Endothelial cell of umbilical vein (primary cell): ENCODE measurements at regions not wholly inside any gene's neighbourhood (a gene's known extent, or its start where the extent isn't known, plus 50 kb on each side); places are given as distances from the start of the nearest gene placed in this dataset.

Experiments
- BruUV-seq: library from RNA; stranded (reverse); fragments of 400-500 nt; replicated peaks from 2 replicates; lab custom pipeline; 2021; lab: Mats Ljungman, UMichigan
- CTCF ChIA-PET: fragments of 300-600, 350-600 bp; sonication (Branson Sonifier 250); formaldehyde crosslinking; loops from one replicate; lab custom pipeline; 2021; ENCODE audit warnings: antibody characterized with exemption, inconsistent platforms; lab: Charles Lee
- POLR2A ChIA-PET: fragments of 300-600, 350-600 bp; sonication (Branson Sonifier 250); formaldehyde crosslinking; loops from one replicate; lab custom pipeline; 2021; ENCODE audit warnings: antibody characterized with exemption, inconsistent platforms; lab: Charles Lee
- DNase-seq: peaks from one replicate; pipeline ENCODE4 v3.0.0-alpha.2; 2011; ENCODE audit warnings: low read depth, low spot score
- FAIRE-seq: peaks from 2 replicates; lab custom pipeline; 2011; peaks lifted over from hg19 to GRCh38; lab: Jason Lieb, UNC
- H2AFZ ChIP-seq: 2 replicates; pipeline ENCODE4 v1.6.0; 2012; ENCODE audit warnings: low read depth, low read length, control low read depth, inconsistent platforms
- H3K27ac ChIP-seq: 2 replicates; pipeline ENCODE4 v1.5.1; 2011; ENCODE audit warnings: low read depth, mild to moderate bottlenecking, control low read depth, low read length, moderate library complexity; ENCODE audit not compliant: insufficient read depth
- H3K27me3 ChIP-seq, 2 experiments: 2 replicates each; pipeline versions ENCODE4 v1.6.0 to v1.6.1; 2011; ENCODE audit warnings: low read length in 2 of 2, mixed read lengths in 1 of 2; ENCODE audit not compliant: control insufficient read depth in 2 of 2, insufficient read depth in 2 of 2
- H3K36me3 ChIP-seq, 2 experiments: 2 replicates in 1 of 2; 3 replicates in 1 of 2; pipeline ENCODE4 v1.5.1; 2011; ENCODE audit warnings: low read length in 2 of 2, mild to moderate bottlenecking in 1 of 2, moderate library complexity in 1 of 2; ENCODE audit not compliant: control insufficient read depth in 2 of 2, insufficient read depth in 2 of 2; ENCODE audit errors: extremely low read depth in 1 of 2
- H3K4me1 ChIP-seq: 3 replicates; pipeline ENCODE4 v1.5.1; 2011; ENCODE audit warnings: mild to moderate bottlenecking, low read length; ENCODE audit not compliant: control insufficient read depth, insufficient read depth; ENCODE audit errors: extremely low read depth
- H3K4me2 ChIP-seq: 2 replicates; pipeline ENCODE4 v1.6.1; 2011; ENCODE audit warnings: low read length, control low read depth, mixed read lengths; ENCODE audit not compliant: insufficient read depth
- H3K4me3 ChIP-seq, 3 experiments: fragments of 200-600 bp in 1 of 3; sonication (generic), shearing (Covaris generic) in 1 of 3; replicated peaks in 1 of 3; 2 replicates each; pipeline ENCODE4 v1.5.1; 2011 to 2016; ENCODE audit warnings: control low read depth in 3 of 3, low read length in 3 of 3, mild to moderate bottlenecking in 2 of 3, inconsistent platforms in 1 of 3, low read depth in 1 of 3, moderate library complexity in 1 of 3; ENCODE audit not compliant: insufficient read depth in 1 of 3
- H3K79me2 ChIP-seq: 2 replicates; pipeline ENCODE4 v1.6.0; 2012; ENCODE audit warnings: low read length, inconsistent platforms; ENCODE audit not compliant: control insufficient read depth, insufficient read depth
- H3K9ac ChIP-seq: replicated peaks from 2 replicates; pipeline ENCODE3; 2011; ENCODE audit warnings: low read length, control low read depth; ENCODE audit not compliant: insufficient read depth; ENCODE audit errors: extremely low read depth
- H3K9me1 ChIP-seq: replicated peaks from 3 replicates; pipeline ENCODE4 v1.6.0; 2011; ENCODE audit warnings: mild to moderate bottlenecking, low read length; ENCODE audit not compliant: control insufficient read depth, insufficient read depth; ENCODE audit errors: extremely low read depth
- H3K9me3 ChIP-seq: replicated peaks from 2 replicates; pipeline ENCODE4 v1.5.1; 2012; ENCODE audit warnings: low read length, inconsistent platforms; ENCODE audit not compliant: control insufficient read depth, insufficient read depth
- H4K20me1 ChIP-seq: replicated peaks from 2 replicates; pipeline ENCODE3; 2011; ENCODE audit warnings: mild to moderate bottlenecking, low read length; ENCODE audit not compliant: control insufficient read depth, insufficient read depth; ENCODE audit errors: extremely low read depth
- CTCF ChIP-seq, 2 donors: IDR thresholded peaks; 1 replicate in 1 of 2; 2 replicates in 1 of 2; pipeline ENCODE4 v1.5.1; 2011; ENCODE audit warnings: low read length in 2 of 2, mild to moderate bottlenecking in 2 of 2, moderate library complexity in 2 of 2, control low read depth in 1 of 2, inconsistent platforms in 1 of 2, low read depth in 1 of 2; ENCODE audit not compliant: insufficient read depth in 1 of 2; ENCODE audit errors: extremely low read depth in 1 of 2
- EZH2 ChIP-seq: IDR thresholded peaks from 2 replicates; pipeline ENCODE4 v1.6.1; 2012; ENCODE audit warnings: borderline replicate concordance, low read depth, mild to moderate bottlenecking, moderate library complexity, low read length, inconsistent platforms; ENCODE audit not compliant: severe bottlenecking
- FOS ChIP-seq: IDR thresholded peaks from 2 replicates; pipeline ENCODE4 v1.6.1; 2011; ENCODE audit warnings: mild to moderate bottlenecking, low read length, moderate library complexity, borderline replicate concordance; ENCODE audit not compliant: insufficient read depth
- GATA2 ChIP-seq: IDR thresholded peaks from 2 replicates; pipeline ENCODE4 v1.7.0; 2011; ENCODE audit warnings: low read depth, mild to moderate bottlenecking, moderate library complexity, mixed read lengths, low read length; ENCODE audit not compliant: insufficient read length, insufficient read depth
- JUN ChIP-seq: IDR thresholded peaks from 2 replicates; pipeline ENCODE4 v1.6.1; 2011; ENCODE audit warnings: borderline replicate concordance, low read depth; ENCODE audit not compliant: insufficient read length, insufficient read depth
- MAX ChIP-seq: IDR thresholded peaks from 2 replicates; pipeline ENCODE4 v1.6.1; 2011; ENCODE audit not compliant: insufficient read depth, insufficient read length
- MYC ChIP-seq: IDR thresholded peaks from one replicate; pipeline ENCODE4 v1.6.1; 2011; ENCODE audit warnings: mild to moderate bottlenecking, low read depth, low read length
- POLR2A ChIP-seq: IDR thresholded peaks from 2 replicates; pipeline ENCODE4 v1.6.1; 2012; ENCODE audit warnings: low read depth, mild to moderate bottlenecking, control low read depth, low read length
- POLR2AphosphoS5 ChIP-seq: IDR thresholded peaks from 2 replicates; pipeline ENCODE4 v1.6.1; 2012; ENCODE audit warnings: low read depth, mild to moderate bottlenecking, control low read depth, low read length, moderate library complexity; ENCODE audit not compliant: insufficient read depth
- dilution Hi-C: fragments of 300-500 bp; cut with MboI; formaldehyde crosslinking; loops from one replicate; pipeline ENCODE4 v1.15.0; 2019; ENCODE audit warnings: low sequenced_read_pairs; ENCODE audit not compliant: extremely low pct_ligation_motif_present
- intact Hi-C: fragments of 100-400 bp; cut with micrococcal nuclease; formaldehyde crosslinking; loops from one replicate; pipeline ENCODE4 v1.10.0; 2022

GRCh38 chr15:72908713-72909112, 125.2 kb upstream of the ADPGK start:
- CTCF ChIA-PET, result no interaction called here
- Histone ChIP-seq H3K4me3 (no peak overlapping the region), H3K4me1 (no peaks in the 10 kb centered on the region), H3K27ac (no peak overlapping the region), H3K9ac (no peak overlapping the region), H3K79me2 (no peaks in the 10 kb centered on the region), H3K9me1 (no peaks in the 10 kb centered on the region), H3K4me2 (no peak overlapping the region), H3K9me3 (no peaks in the 10 kb centered on the region), H3K27me3 (peaks cover 0 to 4% of the 10 kb centered on the region in 2 experiments), H2AFZ (no peak overlapping the region), H3K36me3 (no peaks in the 10 kb centered on the region), H4K20me1 (no peaks in the 10 kb centered on the region)
- POLR2A ChIA-PET, result no interaction called here
- DNase-seq, result no peak
- dilution Hi-C loops, result no loop called here
- TF ChIP-seq CTCF (IDR thresholded peaks at IDR 0.05; ENCODE audit: extremely low read depth in 1 of 2, insufficient read depth in 1 of 2, low read depth in 1 of 2, low read length in 2 of 2) (no peak), MYC (no peak), GATA2 (no peak), POLR2AphosphoS5 (no peak), JUN (no peak), FOS (no peak), MAX (no peak), EZH2 (no peak), POLR2A (no peak)
- intact Hi-C loops, result no loop called here
- no TSS peak for BruUV-seq
- no peak for FAIRE-seq
